Upper lobe of left lung (tissue), 6 donors: ENCODE measurements at regions not wholly inside any gene's neighbourhood (a gene's known extent, or its start where the extent isn't known, plus 50 kb on each side); places are given as distances from the start of the nearest gene placed in this dataset.

Source experiments
- ATAC-seq, 2 donors: fragments of 200-7000 bp; cut with Tn5 transposase; one replicate each; pipeline ENCODE4 v1.9.1; 2022; ENCODE audit warnings: mild to moderate bottlenecking in 2 of 2, moderate library complexity in 2 of 2; ENCODE audit not compliant: low FRiP score in 2 of 2
- DNase-seq, 2 donors: peaks; one replicate each; pipeline ENCODE4 v3.0.0-alpha.2; 2019 to 2020
- H3K27ac ChIP-seq, 4 donors: fragments of 200-600 bp; sonication (generic); one replicate each; pipeline ENCODE4 v1.5.1; 2016 to 2019
- H3K27me3 ChIP-seq, 4 donors: fragments of 200-600 bp; sonication (generic); one replicate each; pipeline ENCODE4 v1.5.1; 2017 to 2019
- H3K36me3 ChIP-seq, 4 donors: fragments of 200-600 bp; sonication (generic); one replicate each; pipeline ENCODE4 v1.5.1; 2016 to 2019
- H3K4me1 ChIP-seq, 4 donors: fragments of 200-600 bp; sonication (generic); one replicate each; pipeline ENCODE4 v1.5.1; 2018 to 2019
- H3K4me3 ChIP-seq, 4 donors: fragments of 200-600 bp; sonication (generic); one replicate each; pipeline ENCODE4 v1.5.1; 2017 to 2019; ENCODE audit warnings: mild to moderate bottlenecking in 2 of 4, moderate library complexity in 1 of 4
- H3K9me3 ChIP-seq, 4 donors: fragments of 200-600 bp; sonication (generic); one replicate each; pipeline ENCODE4 v1.5.1; 2018 to 2019
- CTCF ChIP-seq, 6 experiments: fragments of 450-650 bp in 4 of 6; fragments of 200-600 bp in 2 of 6; sonication (generic) in 2 of 6; IDR thresholded peaks; one replicate each; pipeline ENCODE4 v1.5.1; 2016 to 2019; ENCODE audit warnings: antibody characterized with exemption in 6 of 6
- EP300 ChIP-seq, 4 donors: sonication (generic); formaldehyde crosslinking; IDR thresholded peaks; one replicate each; pipeline ENCODE4 v1.5.1; 2017; ENCODE audit warnings: antibody characterized with exemption in 4 of 4, control low read depth in 2 of 4
- POLR2A ChIP-seq, 4 donors: fragments of 450-650 bp; IDR thresholded peaks; one replicate each; pipeline ENCODE4 v1.5.1; 2016 to 2017; ENCODE audit warnings: antibody characterized with exemption in 4 of 4, mild to moderate bottlenecking in 2 of 4
- POLR2AphosphoS5 ChIP-seq, 2 donors: sonication (generic); formaldehyde crosslinking; IDR thresholded peaks; one replicate each; pipeline ENCODE4 v1.5.1; 2017; ENCODE audit warnings: antibody characterized with exemption in 2 of 2
- WGBS, 2 donors: methylation state at CpG; one replicate each; pipeline ENCODE4 v1.1.5; 2017 to 2018; 5-methylcytosine and 5-hydroxymethylcytosine counted together
- donor health status: DM: no; HTN: no; CAD: no; lungs with moderate emphysema.
- donor health status: DM: no; HTN: yes; CAD: no; lungs with severe emphysema.

GRCh38 chr2:57567245-57567644 is 479.4 kb upstream of the VRK2 start:
- DNase-seq (no peak), ATAC-seq (no peak)
- no peaks in the 10 kb centered on the region for H3K36me3 ChIP-seq
- no peak overlapping the region for H3K4me3 ChIP-seq
- TF ChIP-seq POLR2A (IDR thresholded peaks at IDR 0.05) (no peak), POLR2AphosphoS5 (IDR thresholded peaks at IDR 0.05) (no peak), EP300 (IDR thresholded peaks at IDR 0.05) (no peak), CTCF (IDR thresholded peaks at IDR 0.05) (no peak)
- no peaks in the 10 kb centered on the region for H3K9me3 ChIP-seq
- H3K27ac ChIP-seq: no peak overlapping the region
- no peaks in the 10 kb centered on the region for H3K4me1 ChIP-seq
- no peaks in the 10 kb centered on the region for H3K27me3 ChIP-seq

GRCh38 chr2:57569396-57569795 is 477.2 kb upstream of the VRK2 start:
- DNase-seq (no peak), ATAC-seq (no peak)
- Histone ChIP-seq H3K9me3 (no peaks in the 10 kb centered on the region), H3K4me3 (no peak overlapping the region), H3K4me1 (no peaks in the 10 kb centered on the region), H3K27me3 (no peaks in the 10 kb centered on the region), H3K36me3 (no peaks in the 10 kb centered on the region), H3K27ac (no peak overlapping the region)
- TF ChIP-seq CTCF (IDR thresholded peaks at IDR 0.05) (no peak), POLR2A (IDR thresholded peaks at IDR 0.05) (no peak), EP300 (IDR thresholded peaks at IDR 0.05) (no peak), POLR2AphosphoS5 (IDR thresholded peaks at IDR 0.05) (no peak)

GRCh38 chr2:57570961-57571360 is 475.6 kb upstream of the VRK2 start:
- no peaks in the 10 kb centered on the region for H3K27me3 ChIP-seq
- ATAC-seq (no peak), DNase-seq (no peak)
- no peaks in the 10 kb centered on the region for H3K9me3 ChIP-seq
- no peak overlapping the region for H3K27ac ChIP-seq
- WGBS, 2 donors: 85 to 92% methylated on average over 2 of the region's 2 CpGs
- TF ChIP-seq EP300 (IDR thresholded peaks at IDR 0.05): no peak
- no peaks in the 10 kb centered on the region for H3K36me3 ChIP-seq
- H3K4me3 ChIP-seq: no peak overlapping the region
- H3K4me1 ChIP-seq: no peaks in the 10 kb centered on the region

GRCh38 chr2:57575700-57576268 is 470.8 kb upstream of the VRK2 start:
- ATAC-seq: no peak
- DNase-seq: no peak
- Histone ChIP-seq H3K36me3 (no peaks in the 10 kb centered on the region), H3K4me3 (no peak overlapping the region), H3K9me3 (no peaks in the 10 kb centered on the region), H3K4me1 (no peaks in the 10 kb centered on the region), H3K27me3 (no peaks in the 10 kb centered on the region), H3K27ac (no peak overlapping the region)
- TF ChIP-seq POLR2A (IDR thresholded peaks at IDR 0.05) (no peak), POLR2AphosphoS5 (IDR thresholded peaks at IDR 0.05) (no peak), EP300 (IDR thresholded peaks at IDR 0.05) (no peak), CTCF (IDR thresholded peaks at IDR 0.05) (no peak)
- WGBS, 2 donors: 75 to 77% methylated on average over 5 of the region's 5 CpGs

- H3K27me3 ChIP-seq: no peaks in the 10 kb centered on the region
- no peak overlapping the region for H3K27ac ChIP-seq
- no peak for TF ChIP-seq POLR2AphosphoS5 (IDR thresholded peaks at IDR 0.05)
- no peak for TF ChIP-seq POLR2A (IDR thresholded peaks at IDR 0.05)
- TF ChIP-seq EP300 (IDR thresholded peaks at IDR 0.05): no peak
- TF ChIP-seq CTCF (IDR thresholded peaks at IDR 0.05): no peak
- no peaks in the 10 kb centered on the region for H3K4me1 ChIP-seq
- ATAC-seq: no peak
- H3K36me3 ChIP-seq: no peaks in the 10 kb centered on the region
- no peak overlapping the region for H3K4me3 ChIP-seq
- H3K9me3 ChIP-seq: no peaks in the 10 kb centered on the region
- DNase-seq: no peak
- WGBS, 2 donors: 89 to 100% methylated on average over 1 of the region's 1 CpG
These were observed 469.6 kb upstream of the VRK2 start for GRCh38 chr2:57576983-57577382.
